HL-60 (cell line): ENCODE measurements at regions not wholly inside any gene's neighbourhood (a gene's known extent, or its start where the extent isn't known, plus 50 kb on each side); places are given as distances from the start of the nearest gene placed in this dataset.

Source experiments
- DNase-seq, 2 experiments: peaks; one replicate each; pipeline ENCODE4 v3.0.0-alpha.2; 2010 to 2020; ENCODE audit warnings: low read depth in 1 of 2, low spot score in 1 of 2
- H3K27ac ChIP-seq: fragments of 250-450 bp; sonication (Bioruptor Pico); replicated peaks from 2 replicates; pipeline ENCODE4 v1.5.1; 2020; ENCODE audit warnings: mild to moderate bottlenecking, moderate library complexity
- H3K27me3 ChIP-seq: fragments of 250-450 bp; sonication (Bioruptor Pico); 2 replicates; pipeline ENCODE4 v1.5.1; 2021; ENCODE audit warnings: mild to moderate bottlenecking, moderate library complexity; ENCODE audit not compliant: insufficient read depth, poor library complexity, severe bottlenecking
- H3K4me3 ChIP-seq: replicated peaks from 2 replicates; pipeline ENCODE4 v1.5.1; 2011; ENCODE audit warnings: mild to moderate bottlenecking, control low read depth, low read length; ENCODE audit not compliant: insufficient read depth
- CTCF ChIP-seq: IDR thresholded peaks from one replicate; pipeline ENCODE4 v1.5.1; 2011; ENCODE audit warnings: low read length, control low read depth, inconsistent platforms; ENCODE audit not compliant: insufficient read depth
- GABPA ChIP-seq: IDR thresholded peaks from 2 replicates; pipeline ENCODE4 v1.6.1; 2012; ENCODE audit warnings: low read depth
- POLR2AphosphoS5 ChIP-seq: IDR thresholded peaks from 2 replicates; pipeline ENCODE4 v1.6.1; 2012; ENCODE audit warnings: low read depth
- REST ChIP-seq: IDR thresholded peaks from 2 replicates; pipeline ENCODE4 v1.6.1; 2012; ENCODE audit warnings: low read depth; ENCODE audit not compliant: insufficient replicate concordance
- SPI1 ChIP-seq: IDR thresholded peaks from 2 replicates; pipeline ENCODE4 v1.6.1; 2012; ENCODE audit warnings: low read depth, mild to moderate bottlenecking, borderline replicate concordance

GRCh38 chr7:118061386-118061785 lies 122.6 kb upstream of the LSM8 start:
- Histone ChIP-seq H3K27ac (no peak overlapping the region), H3K4me3 (no peak overlapping the region)

GRCh38 chr7:118072893-118073674 lies 110.9 kb upstream of the LSM8 start:
- H3K27me3 ChIP-seq, result no peaks in the 10 kb centered on the region
- TF ChIP-seq CTCF, result no peak
- no peak for TF ChIP-seq REST
- TF ChIP-seq GABPA, result no peak
- TF ChIP-seq SPI1, result no peak
- no peak for TF ChIP-seq POLR2AphosphoS5
- H3K27ac ChIP-seq, result no peak overlapping the region
- DNase-seq, result no peak
- H3K4me3 ChIP-seq, result no peak overlapping the region

More at GRCh38 chr7:118061386-118061785, 122.6 kb upstream of the LSM8 start:
- H3K27me3 ChIP-seq, result no peaks in the 10 kb centered on the region
- DNase-seq, result no peak
- TF ChIP-seq POLR2AphosphoS5 (no peak), CTCF (no peak), SPI1 (no peak), REST (no peak), GABPA (no peak)

- no peak for DNase-seq
- no peak overlapping the region for H3K27ac ChIP-seq
- no peaks in the 10 kb centered on the region for H3K27me3 ChIP-seq
- no peak overlapping the region for H3K4me3 ChIP-seq
- TF ChIP-seq REST (no peak), SPI1 (no peak), GABPA (no peak), CTCF (no peak), POLR2AphosphoS5 (no peak)
Observed at GRCh38 chr7:118075936-118076335, 108.0 kb upstream of the LSM8 start.
